ENCODE measurements at regions not wholly inside any gene's neighbourhood (a gene's known extent, or its start where the extent isn't known, plus 50 kb on each side); places are given as distances from the start of the nearest gene placed in this dataset.
"Not testable (repeated sequence)": the region's sequence is repeated elsewhere in the genome, so short reads cannot be mapped to it uniquely, and the experiment has no call there.

- no peak for DNase-seq (ENCODE audit: low read depth in 4 of 4, low spot score in 2 of 4)
Observed at GRCh38 chr6:10343320-10343719, 71.6 kb downstream of the TFAP2A start.

GRCh38 chr6:10341605-10342004, 73.3 kb downstream of the TFAP2A start:
- DNase-seq (ENCODE audit: low read depth in 4 of 4, low spot score in 2 of 4), result no peak

GRCh38 chr6:10338151-10338550, 76.7 kb downstream of the TFAP2A start:
- no peak for DNase-seq (ENCODE audit: low read depth in 4 of 4, low spot score in 2 of 4)

GRCh38 chr6:10337376-10337775, 77.5 kb downstream of the TFAP2A start:
- DNase-seq (ENCODE audit: low read depth in 4 of 4, low spot score in 2 of 4), result not testable (repeated sequence)

GRCh38 chr6:10332111-10332510, 82.8 kb downstream of the TFAP2A start:
- no peak for DNase-seq (ENCODE audit: low read depth in 4 of 4, low spot score in 2 of 4)

GRCh38 chr6:10331334-10331968, 83.4 kb downstream of the TFAP2A start:
- DNase-seq (ENCODE audit: low read depth in 4 of 4, low spot score in 2 of 4), result no peak

GRCh38 chr6:10330515-10330914, 84.4 kb downstream of the TFAP2A start:
- no peak for DNase-seq (ENCODE audit: low read depth in 4 of 4, low spot score in 2 of 4)

- no peak for DNase-seq (ENCODE audit: low read depth in 4 of 4, low spot score in 2 of 4)
Observed at GRCh38 chr6:10323018-10323417, 91.9 kb downstream of the TFAP2A start.

- no peak for DNase-seq (ENCODE audit: low read depth in 4 of 4, low spot score in 2 of 4)
Observed at GRCh38 chr6:10320291-10320690, 94.6 kb downstream of the TFAP2A start.

GRCh38 chr6:10316373-10316721, 98.5 kb downstream of the TFAP2A start:
- DNase-seq (ENCODE audit: low read depth in 4 of 4, low spot score in 2 of 4), result no peak

- DNase-seq (ENCODE audit: low read depth in 4 of 4, low spot score in 2 of 4), result no peak
Observed at GRCh38 chr6:10315658-10316372, 99.1 kb downstream of the TFAP2A start.

GRCh38 chr6:10315034-10315433, 99.8 kb downstream of the TFAP2A start:
- DNase-seq (ENCODE audit: low read depth in 4 of 4, low spot score in 2 of 4), result no peak

- no peak for DNase-seq (ENCODE audit: low read depth in 4 of 4, low spot score in 2 of 4)
Observed at GRCh38 chr6:10314163-10314955, 100.5 kb downstream of the TFAP2A start.

GRCh38 chr6:10313799-10314162, 101.1 kb downstream of the TFAP2A start:
- no peak for DNase-seq (ENCODE audit: low read depth in 4 of 4, low spot score in 2 of 4)

- no peak for DNase-seq (ENCODE audit: low read depth in 4 of 4, low spot score in 2 of 4)
Observed at GRCh38 chr6:10312445-10312844, 102.4 kb downstream of the TFAP2A start.

GRCh38 chr6:10311546-10312405, 103.1 kb downstream of the TFAP2A start:
- DNase-seq (ENCODE audit: low read depth in 4 of 4, low spot score in 2 of 4), result not testable (repeated sequence)

GRCh38 chr6:10310826-10311225, 104.0 kb downstream of the TFAP2A start:
- no peak for DNase-seq (ENCODE audit: low read depth in 4 of 4, low spot score in 2 of 4)

GRCh38 chr6:10310330-10310653, 104.6 kb downstream of the TFAP2A start:
- no peak for DNase-seq (ENCODE audit: low read depth in 4 of 4, low spot score in 2 of 4)

GRCh38 chr6:10309457-10310329, 105.2 kb downstream of the TFAP2A start:
- DNase-seq (ENCODE audit: low read depth in 4 of 4, low spot score in 2 of 4), result no peak

GRCh38 chr6:10307476-10307875, 107.4 kb downstream of the TFAP2A start:
- DNase-seq (ENCODE audit: low read depth in 4 of 4, low spot score in 2 of 4), result no peak
